ENCODE measurements at regions not wholly inside any gene's neighbourhood (a gene's known extent, or its start where the extent isn't known, plus 50 kb on each side); places are given as distances from the start of the nearest gene placed in this dataset.

DNA sequence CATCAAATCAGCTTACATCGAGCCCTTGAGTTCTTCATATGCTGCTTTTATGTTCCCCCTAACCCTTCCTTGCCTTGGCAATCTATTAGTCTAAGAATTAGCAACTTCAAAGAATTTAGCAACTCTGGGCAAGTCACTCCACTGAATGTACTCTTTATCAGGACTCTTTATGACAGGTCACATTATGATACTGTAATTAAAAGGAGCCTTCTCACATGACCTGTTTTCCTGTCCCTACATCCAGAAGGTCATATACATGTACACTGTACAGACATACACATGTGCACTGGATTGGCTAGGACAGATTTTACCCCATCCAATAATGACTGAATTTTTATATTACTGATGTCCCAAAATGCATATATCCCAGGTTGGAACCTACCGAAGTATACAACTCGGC lies 463.1 kb downstream of the SHQ1 start:
- no peak for TF ChIP-seq EZH2 (optimal IDR thresholded peaks at IDR 0.05; ENCODE audit: low read depth, low read length)
- TF ChIP-seq, protein P1, sequence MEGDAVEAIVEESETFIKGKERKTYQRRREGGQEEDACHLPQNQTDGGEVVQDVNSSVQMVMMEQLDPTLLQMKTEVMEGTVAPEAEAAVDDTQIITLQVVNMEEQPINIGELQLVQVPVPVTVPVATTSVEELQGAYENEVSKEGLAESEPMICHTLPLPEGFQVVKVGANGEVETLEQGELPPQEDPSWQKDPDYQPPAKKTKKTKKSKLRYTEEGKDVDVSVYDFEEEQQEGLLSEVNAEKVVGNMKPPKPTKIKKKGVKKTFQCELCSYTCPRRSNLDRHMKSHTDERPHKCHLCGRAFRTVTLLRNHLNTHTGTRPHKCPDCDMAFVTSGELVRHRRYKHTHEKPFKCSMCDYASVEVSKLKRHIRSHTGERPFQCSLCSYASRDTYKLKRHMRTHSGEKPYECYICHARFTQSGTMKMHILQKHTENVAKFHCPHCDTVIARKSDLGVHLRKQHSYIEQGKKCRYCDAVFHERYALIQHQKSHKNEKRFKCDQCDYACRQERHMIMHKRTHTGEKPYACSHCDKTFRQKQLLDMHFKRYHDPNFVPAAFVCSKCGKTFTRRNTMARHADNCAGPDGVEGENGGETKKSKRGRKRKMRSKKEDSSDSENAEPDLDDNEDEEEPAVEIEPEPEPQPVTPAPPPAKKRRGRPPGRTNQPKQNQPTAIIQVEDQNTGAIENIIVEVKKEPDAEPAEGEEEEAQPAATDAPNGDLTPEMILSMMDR (IDR thresholded peaks at IDR 0.05; ENCODE audit: low read length): no peak
- TF ChIP-seq EZH2phosphoT487 (IDR thresholded peaks at IDR 0.05; ENCODE audit: low read length): no peak
